Osteocyte (in vitro differentiated cells): ENCODE measurements at regions not wholly inside any gene's neighbourhood (a gene's known extent, or its start where the extent isn't known, plus 50 kb on each side); places are given as distances from the start of the nearest gene placed in this dataset.
A peak's percentile ranks its signal among the peaks of the same experiment; 100 is the strongest.

Experiments used
- DNase-seq: peaks from one replicate; pipeline ENCODE4 v3.0.0; 2021; ENCODE audit warnings: mixed read lengths; ENCODE audit not compliant: unreplicated experiment; ENCODE audit errors: extremely low spot score
- H3K27ac Mint-ChIP-seq: one replicate; pipeline ENCODE4 v1.8.0; 2021; ENCODE audit warnings: mild to moderate bottlenecking, mixed read lengths; ENCODE audit not compliant: unreplicated experiment
- H3K27me3 Mint-ChIP-seq: one replicate; pipeline ENCODE4 v1.8.0; 2021; ENCODE audit warnings: mixed read lengths; ENCODE audit not compliant: unreplicated experiment
- H3K36me3 Mint-ChIP-seq: one replicate; pipeline ENCODE4 v1.8.0; 2021; ENCODE audit warnings: mixed read lengths; ENCODE audit not compliant: unreplicated experiment
- H3K4me1 Mint-ChIP-seq: one replicate; pipeline ENCODE4 v1.8.0; 2021; ENCODE audit warnings: mixed read lengths; ENCODE audit not compliant: unreplicated experiment
- H3K4me3 Mint-ChIP-seq: one replicate; pipeline ENCODE4 v1.8.0; 2021; ENCODE audit warnings: mild to moderate bottlenecking, moderate library complexity, mixed read lengths; ENCODE audit not compliant: unreplicated experiment
- H3K9me3 Mint-ChIP-seq: one replicate; pipeline ENCODE4 v1.8.0; 2021; ENCODE audit warnings: mixed read lengths; ENCODE audit not compliant: unreplicated experiment
- CTCF ChIP-seq: fragments of 200-600 bp; sonication (generic); IDR thresholded peaks from 2 replicates; pipeline ENCODE4 v1.5.0; 2021; ENCODE audit warnings: antibody characterized with exemption, mild to moderate bottlenecking, moderate library complexity

DNA sequence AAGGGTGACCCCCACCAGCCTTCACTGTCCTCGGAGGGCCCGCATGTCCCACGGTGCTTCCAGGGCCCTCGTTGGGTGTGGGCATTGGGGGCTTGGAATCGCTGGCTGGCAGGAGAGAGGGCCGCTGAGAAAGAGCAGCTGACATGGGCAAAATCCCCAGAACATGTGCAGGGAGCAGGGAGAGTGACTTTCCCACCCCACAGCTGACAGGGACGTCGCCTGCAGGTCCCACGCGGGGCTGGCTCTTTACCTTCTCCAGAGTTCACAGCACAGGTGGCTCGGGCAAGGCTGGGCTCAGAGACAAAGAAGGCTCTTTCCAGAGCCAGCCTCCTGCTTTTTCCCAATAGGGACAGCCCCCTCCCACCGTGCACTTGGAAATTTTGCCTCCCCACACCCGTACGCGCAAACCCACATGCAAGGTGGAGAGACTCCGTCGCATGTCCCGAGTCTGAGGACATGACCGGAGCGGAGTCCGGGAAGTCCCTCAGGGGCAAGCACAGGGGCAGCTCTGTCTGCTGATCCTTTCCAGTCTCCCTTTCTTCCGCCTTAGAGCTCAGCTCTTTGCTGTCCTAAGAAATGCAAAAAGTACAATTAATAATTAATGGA lies 370.2 kb upstream of the MYT1L start:
- Mint-ChIP-seq H3K4me1 (no peaks in the 10 kb centered on the region), H3K36me3 (no peaks in the 10 kb centered on the region), H3K27ac (no peak overlapping the region), H3K27me3 (no peaks in the 10 kb centered on the region), H3K9me3 (peaks cover 7% of the 10 kb centered on the region), H3K4me3 (no peak overlapping the region)
- no peak for TF ChIP-seq CTCF
- no peak for DNase-seq

GRCh38 chr2:2699121-2699505 lies 368.0 kb upstream of the MYT1L start:
- Mint-ChIP-seq H3K4me3 (no peak overlapping the region), H3K4me1 (no peaks in the 10 kb centered on the region), H3K27ac (no peak overlapping the region), H3K9me3 (peaks cover 3% of the 10 kb centered on the region), H3K27me3 (no peaks in the 10 kb centered on the region), H3K36me3 (no peaks in the 10 kb centered on the region)
- no peak for DNase-seq
- TF ChIP-seq CTCF, result no peak

DNA sequence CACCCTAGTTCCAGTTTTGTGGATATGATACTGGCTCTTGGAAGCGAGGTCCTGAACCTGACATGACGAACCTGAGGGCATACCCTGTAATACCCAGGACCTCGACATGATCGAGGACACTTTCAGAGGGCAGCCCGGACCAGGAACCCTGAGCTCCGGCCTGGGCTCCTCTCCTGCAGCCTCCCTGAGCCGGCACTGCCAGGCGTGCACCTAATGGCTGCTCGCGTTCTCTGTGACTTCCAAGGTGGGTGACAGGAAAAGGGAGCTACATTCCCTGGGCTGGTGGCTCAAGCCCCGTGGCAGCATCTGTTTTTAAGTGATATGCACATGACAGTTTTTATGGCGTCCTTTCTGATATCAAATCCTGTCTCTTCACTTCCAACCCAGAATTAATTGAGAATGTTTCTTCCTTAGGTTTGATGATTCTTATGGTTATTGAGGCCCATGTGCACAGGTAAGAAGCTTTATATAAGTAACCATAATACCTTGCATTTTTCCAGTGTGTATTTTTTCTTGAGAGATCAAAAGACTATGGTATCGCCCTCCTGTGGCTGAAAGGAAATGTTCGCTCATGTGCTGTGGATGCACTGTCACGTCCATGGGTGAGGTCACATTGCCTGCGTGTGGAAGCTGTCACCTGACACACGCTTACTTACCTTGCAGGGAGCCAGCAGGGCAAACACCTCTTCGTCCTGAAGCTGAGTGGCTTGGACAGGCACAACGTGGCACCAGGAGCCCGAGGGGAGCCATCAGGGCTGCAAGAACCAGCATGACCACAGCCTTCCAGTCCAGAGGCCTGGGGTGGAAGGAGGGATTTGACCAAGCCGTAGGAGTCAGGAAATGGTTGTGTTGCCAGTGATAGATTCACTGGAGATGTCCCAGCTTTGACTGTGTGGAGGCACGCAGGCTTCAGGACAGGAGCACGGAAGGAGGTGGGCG lies 367.4 kb upstream of the MYT1L start:
- H3K4me3 Mint-ChIP-seq, result no peak overlapping the region

GRCh38 chr2:2696733-2697455 lies 365.8 kb upstream of the MYT1L start:
- no peak for TF ChIP-seq CTCF
- H3K9me3 Mint-ChIP-seq, result no peaks in the 10 kb centered on the region
- no peaks in the 10 kb centered on the region for H3K27me3 Mint-ChIP-seq
- no peaks in the 10 kb centered on the region for H3K4me1 Mint-ChIP-seq
- no peak for DNase-seq
- H3K36me3 Mint-ChIP-seq, result no peaks in the 10 kb centered on the region
- H3K27ac Mint-ChIP-seq, result no peak overlapping the region
- no peak overlapping the region for H3K4me3 Mint-ChIP-seq

More for the DNA sequence above, 367.4 kb upstream of the MYT1L start:
- DNase-seq, result no peak
- Mint-ChIP-seq H3K27me3 (no peaks in the 10 kb centered on the region), H3K4me1 (no peaks in the 10 kb centered on the region), H3K27ac (no peak overlapping the region), H3K9me3 (no peaks in the 10 kb centered on the region), H3K36me3 (no peaks in the 10 kb centered on the region)
- peak; percentile 10 for TF ChIP-seq CTCF

DNA sequence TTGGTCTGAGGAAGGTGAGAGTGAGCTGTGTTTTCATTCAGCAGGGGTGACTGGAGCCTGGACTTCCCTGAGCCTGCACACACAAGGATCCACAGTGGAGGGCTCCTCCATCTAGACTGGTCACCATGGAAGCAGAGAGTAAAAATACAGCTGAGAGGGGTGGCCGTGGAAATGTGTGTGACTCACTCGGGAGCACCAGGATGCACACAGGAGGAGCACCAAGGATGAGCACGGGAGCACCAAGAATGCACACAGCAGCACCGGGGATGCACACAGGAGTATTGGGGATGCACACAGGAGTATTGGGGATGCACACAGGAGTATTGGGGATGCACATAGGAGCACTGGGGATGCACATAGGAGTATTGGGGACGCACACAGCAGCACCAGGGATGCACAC lies 365.2 kb upstream of the MYT1L start:
- Mint-ChIP-seq H3K27ac (no peak overlapping the region), H3K27me3 (no peaks in the 10 kb centered on the region), H3K9me3 (no peaks in the 10 kb centered on the region), H3K4me1 (no peaks in the 10 kb centered on the region), H3K36me3 (no peaks in the 10 kb centered on the region), H3K4me3 (no peak overlapping the region)
- TF ChIP-seq CTCF, result no peak
- no peak for DNase-seq
